ENCODE measurements at regions not wholly inside any gene's neighbourhood (a gene's known extent, or its start where the extent isn't known, plus 50 kb on each side); places are given as distances from the start of the nearest gene placed in this dataset.
"Not testable (repeated sequence)": the region's sequence is repeated elsewhere in the genome, so short reads cannot be mapped to it uniquely, and the experiment has no call there.

DNA sequence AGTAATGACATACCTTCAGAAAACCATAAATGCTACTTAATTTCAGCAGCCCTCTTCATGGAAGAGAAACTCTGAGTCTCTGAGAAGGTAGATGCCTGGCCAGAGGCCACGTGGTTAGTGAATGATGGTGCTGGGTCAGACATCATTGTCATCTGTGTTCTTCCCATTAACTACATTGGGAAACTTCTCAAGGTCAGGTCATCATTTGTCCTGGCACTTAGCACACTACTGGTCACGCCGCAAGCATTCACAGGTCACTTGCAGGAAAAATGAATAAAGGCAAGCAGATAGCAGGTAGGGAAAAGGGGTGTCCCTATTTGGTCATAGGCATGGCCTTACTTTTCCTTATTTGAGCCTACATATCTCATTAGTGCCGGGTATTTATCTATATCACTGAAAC, 220.1 kb upstream of the PROX1 start:
- Mint-ChIP-seq H3K9me3 (peaks cover 0 to 3% (median 0%) of the 10 kb centered on the region in 6 donors), H3K36me3 (no peaks in the 10 kb centered on the region), H3K4me3 (no peak overlapping the region), H3K27ac (no peak overlapping the region), H3K27me3 (ENCODE audit: low read depth in 3 of 3) (peaks cover 0 to 4% (median 3%) of the 10 kb centered on the region in 3 donors), H3K4me1 (no peaks in the 10 kb centered on the region)
- no peak for DNase-seq

DNA sequence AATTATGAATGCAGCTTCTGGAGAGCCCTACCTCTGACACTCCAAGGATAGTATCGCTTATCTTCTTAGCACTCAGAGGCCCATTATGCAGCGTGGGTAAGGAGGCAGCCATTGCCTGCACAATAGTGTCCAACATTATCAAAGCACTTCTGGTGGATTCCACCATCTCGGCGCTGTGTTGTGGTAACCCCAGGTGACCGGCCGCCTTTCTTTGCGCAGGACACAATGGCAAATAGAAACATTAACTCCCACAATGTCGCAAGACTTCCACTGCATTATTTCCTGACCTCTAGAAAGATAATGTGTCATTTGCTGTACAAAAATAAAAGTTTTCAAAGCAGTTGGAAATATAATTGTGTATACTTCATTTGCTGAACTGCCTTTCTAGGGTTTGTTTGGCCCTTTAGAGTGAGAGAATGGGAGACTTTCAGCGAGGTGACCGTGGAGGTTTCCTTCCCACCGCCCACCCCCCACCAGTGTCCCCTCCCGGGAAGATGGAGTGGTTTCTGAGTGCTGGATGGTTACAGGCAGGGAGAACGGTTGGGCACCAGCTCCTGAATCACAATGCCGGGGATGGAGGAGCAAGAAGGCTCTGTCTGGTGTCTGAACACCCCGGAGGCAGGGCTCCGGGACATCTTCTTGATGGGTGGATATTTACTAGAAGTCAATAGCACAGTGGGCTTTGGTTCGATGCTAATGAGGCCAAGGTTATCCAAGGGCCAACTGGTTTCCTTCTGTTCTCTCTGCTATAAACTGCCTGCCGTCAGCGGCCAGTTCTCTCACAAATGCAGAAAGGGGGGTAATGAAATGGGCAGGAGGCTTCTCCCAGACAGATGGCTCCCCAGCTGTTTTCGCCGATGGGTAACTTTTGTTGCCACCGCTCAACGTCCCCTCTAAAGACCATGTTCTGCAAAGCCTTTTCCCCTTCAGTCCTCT, 215.4 kb upstream of the PROX1 start:
- Mint-ChIP-seq H3K4me3 (no peak overlapping the region), H3K4me1 (no peaks in the 10 kb centered on the region)

DNA sequence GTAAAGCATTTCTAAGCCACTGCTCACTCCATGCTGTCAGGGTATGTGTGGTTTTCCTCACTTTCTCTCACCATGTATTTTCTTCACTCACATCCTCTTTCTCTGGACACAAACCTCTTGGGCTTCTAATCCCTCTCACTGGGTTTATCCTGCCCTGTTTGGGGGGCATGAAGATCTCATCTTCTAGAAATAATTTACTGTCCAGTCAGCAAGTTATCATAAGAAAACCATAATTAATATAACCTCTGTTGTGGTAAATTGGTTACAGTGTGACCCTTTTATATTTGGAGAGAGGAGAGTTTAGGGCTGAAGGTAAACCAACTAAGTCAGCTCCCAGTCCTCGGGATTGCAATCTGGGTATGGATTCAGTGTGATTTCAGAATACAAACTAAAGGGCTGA, 213.8 kb upstream of the PROX1 start:
- DNase-seq: no peak
- H3K36me3 Mint-ChIP-seq: no peaks in the 10 kb centered on the region
- H3K27me3 Mint-ChIP-seq (ENCODE audit: low read depth in 3 of 3): peaks cover 0 to 3% (median 0%) of the 10 kb centered on the region in 3 donors
- no peak overlapping the region for H3K4me3 Mint-ChIP-seq
- H3K9me3 Mint-ChIP-seq: peaks cover 0 to under 1% (median 0%) of the 10 kb centered on the region in 6 donors
- no peak overlapping the region for H3K27ac Mint-ChIP-seq
- no peaks in the 10 kb centered on the region for H3K4me1 Mint-ChIP-seq

More for the DNA sequence above, 215.4 kb upstream of the PROX1 start:
- Mint-ChIP-seq H3K27ac (no peak overlapping the region), H3K9me3 (peaks cover 0 to 2% (median 0%) of the 10 kb centered on the region in 6 donors), H3K27me3 (ENCODE audit: low read depth in 3 of 3) (peaks cover 0 to 3% (median 0%) of the 10 kb centered on the region in 3 donors), H3K36me3 (no peaks in the 10 kb centered on the region)
- DNase-seq: no peak

DNA sequence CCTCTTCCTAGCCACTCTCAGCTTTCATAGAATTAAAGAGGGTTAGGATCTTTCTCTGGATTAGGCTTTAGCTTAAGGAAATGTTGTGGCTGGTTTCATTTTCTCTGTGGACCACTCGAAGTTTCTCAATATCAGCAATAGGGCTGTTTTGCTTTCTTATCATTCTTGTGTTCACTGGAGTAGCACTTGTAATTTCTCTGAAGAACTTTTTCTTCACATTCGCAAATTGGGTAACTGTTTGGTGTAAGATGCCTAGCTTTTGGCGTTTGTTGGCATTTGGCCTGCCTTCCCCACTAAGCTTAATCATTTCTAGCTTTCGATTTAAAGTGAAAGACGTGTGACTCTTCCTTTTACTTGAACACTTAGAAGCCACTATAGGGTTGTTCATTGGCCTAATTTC, 210.8 kb upstream of the PROX1 start:
- H3K4me1 Mint-ChIP-seq: no peaks in the 10 kb centered on the region
- H3K27ac Mint-ChIP-seq: no peak overlapping the region
- H3K9me3 Mint-ChIP-seq: peaks cover 0 to 9% (median 0%) of the 10 kb centered on the region in 6 donors
- peaks cover 0 to 5% (median 4%) of the 10 kb centered on the region in 3 donors for H3K27me3 Mint-ChIP-seq (ENCODE audit: low read depth in 3 of 3)
- no peak for DNase-seq
- no peaks in the 10 kb centered on the region for H3K36me3 Mint-ChIP-seq
- no peak overlapping the region for H3K4me3 Mint-ChIP-seq

DNA sequence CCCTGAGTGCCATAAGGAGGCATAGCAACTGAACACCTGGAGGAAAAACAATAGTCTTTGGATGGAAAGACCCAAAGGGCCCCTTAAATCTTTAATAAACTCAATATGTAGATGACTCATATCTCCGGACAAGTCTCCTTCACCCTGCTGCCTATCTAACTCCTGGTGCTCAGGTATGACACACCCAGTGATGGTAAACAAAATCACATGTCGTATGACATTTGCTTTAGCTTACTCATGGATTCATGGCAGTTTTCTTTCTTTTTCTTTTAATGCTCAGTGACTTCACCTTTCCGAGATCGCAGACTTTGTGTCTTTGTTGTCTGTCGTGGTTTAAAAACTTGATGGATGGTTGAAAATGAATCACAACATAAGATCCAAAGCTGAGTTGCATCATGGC, 208.5 kb upstream of the PROX1 start:
- H3K36me3 Mint-ChIP-seq: no peaks in the 10 kb centered on the region
- DNase-seq: no peak
- H3K4me1 Mint-ChIP-seq: no peaks in the 10 kb centered on the region
- H3K27ac Mint-ChIP-seq: no peak overlapping the region
- H3K27me3 Mint-ChIP-seq (ENCODE audit: low read depth in 3 of 3): peaks cover 2 to 12% (median 6%) of the 10 kb centered on the region in 3 donors
- peaks cover 0 to 9% (median 0%) of the 10 kb centered on the region in 6 donors for H3K9me3 Mint-ChIP-seq
- H3K4me3 Mint-ChIP-seq: no peak overlapping the region

DNA sequence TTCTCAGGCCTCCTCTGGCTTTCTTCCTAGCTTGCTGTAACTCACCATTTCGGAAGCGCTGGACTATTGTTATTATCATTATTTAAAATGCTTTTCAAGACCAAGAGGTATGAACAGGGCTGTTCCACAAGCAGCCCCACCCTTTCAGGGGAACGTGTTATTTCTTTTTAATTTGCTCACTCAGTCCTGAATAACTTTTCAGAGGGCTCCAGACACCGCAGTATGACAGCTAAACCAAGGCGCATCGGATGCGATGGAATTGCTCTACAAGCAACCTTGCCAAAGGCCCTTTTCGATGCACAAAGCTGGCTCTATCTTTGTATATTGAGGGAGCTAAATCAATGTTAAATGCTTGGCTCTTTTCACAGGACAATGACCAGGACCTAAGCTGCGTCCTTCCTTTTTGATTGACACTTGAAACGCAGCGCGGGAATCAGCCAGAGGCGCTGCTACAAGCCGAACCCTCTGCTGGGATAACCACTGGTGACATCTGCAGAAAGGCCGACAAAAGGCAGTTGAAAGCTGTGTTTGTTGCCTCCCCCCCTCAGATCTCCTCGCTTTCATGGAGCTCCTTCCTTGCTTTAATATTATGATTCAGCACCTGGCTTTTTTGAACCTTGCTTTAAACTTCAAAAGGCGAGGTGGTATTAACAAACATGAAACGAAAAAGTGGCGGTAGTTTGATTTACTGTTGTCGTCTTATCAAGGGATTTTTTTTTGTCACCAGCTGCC, 204.7 kb upstream of the PROX1 start:
- Mint-ChIP-seq H3K4me3 (no peak overlapping the region), H3K27ac (no peak overlapping the region), H3K36me3 (no peaks in the 10 kb centered on the region), H3K9me3 (peaks cover 0 to 9% (median 0%) of the 10 kb centered on the region in 6 donors), H3K27me3 (ENCODE audit: low read depth in 3 of 3) (peaks cover 2 to 12% (median 6%) of the 10 kb centered on the region in 3 donors), H3K4me1 (no peaks in the 10 kb centered on the region)
- DNase-seq: no peak

DNA sequence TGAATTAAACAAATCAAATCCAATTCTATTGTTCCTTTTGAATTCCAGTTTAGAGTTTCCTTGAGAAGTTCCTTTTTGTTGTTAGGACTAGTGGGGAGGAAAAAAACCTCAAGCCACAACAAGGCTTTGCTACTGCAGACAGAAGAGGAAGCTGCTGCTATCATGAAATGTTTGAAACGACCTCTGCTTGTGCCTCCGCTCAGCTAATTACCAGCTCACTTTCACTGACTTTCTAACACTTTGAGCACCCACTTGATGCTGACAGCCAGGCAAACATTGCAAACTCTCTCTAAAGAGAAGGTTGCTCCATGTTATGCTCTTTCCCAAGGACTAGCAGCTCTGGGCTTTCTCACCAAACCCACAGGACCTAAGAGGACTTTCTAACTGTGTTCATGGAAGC, 203.9 kb upstream of the PROX1 start:
- no peak overlapping the region for H3K4me3 Mint-ChIP-seq
- H3K27ac Mint-ChIP-seq: no peak overlapping the region
- no peaks in the 10 kb centered on the region for H3K36me3 Mint-ChIP-seq
- H3K27me3 Mint-ChIP-seq (ENCODE audit: low read depth in 3 of 3): peaks cover 2 to 12% (median 6%) of the 10 kb centered on the region in 3 donors
- H3K9me3 Mint-ChIP-seq: peaks cover 0 to 9% (median 0%) of the 10 kb centered on the region in 6 donors
- no peak for DNase-seq
- H3K4me1 Mint-ChIP-seq: no peaks in the 10 kb centered on the region

DNA sequence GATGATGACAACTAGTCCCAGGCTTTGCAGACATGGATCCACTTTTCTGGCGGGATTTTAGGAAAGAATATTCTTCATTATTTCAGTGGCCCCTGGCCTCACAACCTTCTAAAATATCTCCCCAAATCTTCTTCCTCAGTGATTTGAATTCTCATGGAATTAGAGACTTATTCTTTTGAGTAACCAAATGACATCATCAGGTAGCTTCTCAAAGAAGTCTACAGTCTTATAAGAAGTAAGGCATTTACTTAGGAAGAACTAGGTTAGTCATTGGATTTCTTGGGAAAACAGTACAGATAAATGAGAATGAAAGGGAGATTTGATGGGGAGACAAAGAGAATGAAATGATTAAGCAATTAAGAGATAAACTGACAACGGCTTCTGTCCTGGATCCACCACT, 201.1 kb upstream of the PROX1 start:
- Mint-ChIP-seq H3K36me3 (no peaks in the 10 kb centered on the region), H3K27ac (no peak overlapping the region), H3K4me1 (no peaks in the 10 kb centered on the region), H3K4me3 (no peak overlapping the region), H3K9me3 (peaks cover 0 to under 1% (median 0%) of the 10 kb centered on the region in 6 donors), H3K27me3 (ENCODE audit: low read depth in 3 of 3) (peaks cover 2 to 10% (median 2%) of the 10 kb centered on the region in 3 donors)
- no peak for DNase-seq

DNA sequence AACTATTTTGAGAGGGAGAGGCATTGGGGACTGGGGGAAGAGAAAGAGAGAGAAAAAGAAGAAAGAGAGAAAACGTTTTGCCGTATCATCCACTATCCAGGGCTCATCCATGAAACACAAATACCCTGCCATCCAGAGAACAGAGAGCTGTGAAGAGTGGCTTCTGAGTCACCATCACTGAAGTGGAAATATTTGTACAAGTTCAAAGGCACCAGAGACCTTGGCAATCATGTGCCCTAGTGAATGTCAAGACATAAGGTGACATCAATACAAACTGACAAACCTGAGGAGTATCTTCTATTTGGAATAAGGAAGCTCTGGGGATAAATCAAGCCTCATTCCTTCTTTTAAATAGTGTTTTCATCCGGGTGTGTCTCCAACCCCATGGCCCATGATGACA, 197.2 kb upstream of the PROX1 start:
- Mint-ChIP-seq H3K4me3 (no peak overlapping the region), H3K4me1 (no peaks in the 10 kb centered on the region), H3K27me3 (ENCODE audit: low read depth in 3 of 3) (no peaks in the 10 kb centered on the region), H3K9me3 (no peaks in the 10 kb centered on the region), H3K27ac (no peak overlapping the region), H3K36me3 (no peaks in the 10 kb centered on the region)
- DNase-seq: no peak

DNA sequence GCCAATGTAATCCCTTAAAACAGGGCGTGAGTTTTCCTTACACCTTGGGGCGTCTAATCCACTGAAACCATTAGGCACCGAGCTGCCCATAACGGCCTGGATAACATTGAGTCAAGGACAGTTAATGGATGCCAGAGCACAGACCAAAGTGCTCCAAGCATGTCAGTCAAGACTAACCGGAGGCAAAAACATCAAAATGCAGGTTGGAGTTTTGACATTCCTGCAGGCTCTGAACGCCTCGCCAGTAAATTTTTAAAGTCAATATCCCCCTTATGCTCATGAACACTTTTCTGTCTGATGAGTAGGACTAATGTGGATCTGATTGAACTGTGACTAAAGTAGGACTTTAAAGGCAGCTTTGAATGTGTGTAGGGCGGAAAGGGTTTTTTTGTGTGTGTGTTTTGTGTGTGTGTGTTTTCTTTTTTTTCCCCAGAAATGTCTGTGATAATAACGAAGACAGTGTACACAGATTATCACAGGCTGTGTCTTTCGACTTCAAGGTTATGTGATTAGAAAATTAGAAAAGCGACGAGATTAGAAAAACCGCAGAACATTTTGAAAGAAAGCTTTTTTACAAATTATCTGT, 194.2 kb upstream of the PROX1 start:
- Mint-ChIP-seq H3K27me3 (ENCODE audit: low read depth in 3 of 3) (peaks cover 0 to 2% (median 0%) of the 10 kb centered on the region in 3 donors), H3K36me3 (no peaks in the 10 kb centered on the region), H3K4me1 (no peaks in the 10 kb centered on the region), H3K27ac (no peak overlapping the region), H3K9me3 (peaks cover 0 to 5% (median 0%) of the 10 kb centered on the region in 6 donors), H3K4me3 (no peak overlapping the region)
- DNase-seq: no peak

DNA sequence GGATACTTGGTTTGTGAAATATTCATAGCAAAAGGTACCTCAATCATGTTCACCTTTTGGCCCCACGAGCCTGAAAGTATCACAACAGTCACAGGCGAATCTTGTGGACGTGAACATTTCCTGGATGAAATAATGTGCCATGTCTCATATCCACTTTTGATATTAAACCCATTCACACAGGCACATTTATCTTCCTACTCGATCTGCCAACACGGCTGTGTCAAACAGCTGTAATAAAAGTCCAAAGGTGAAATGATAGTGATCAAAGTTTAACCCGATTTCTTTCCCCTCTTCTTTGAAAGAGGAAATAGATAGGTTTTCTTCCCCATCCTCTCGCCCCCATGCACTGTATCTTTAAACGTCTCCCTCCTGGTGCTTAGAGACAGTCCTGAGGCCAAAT, 191.2 kb upstream of the PROX1 start:
- peaks cover 0 to 11% (median 0%) of the 10 kb centered on the region in 6 donors for H3K9me3 Mint-ChIP-seq
- no peaks in the 10 kb centered on the region for H3K4me1 Mint-ChIP-seq
- H3K27me3 Mint-ChIP-seq (ENCODE audit: low read depth in 3 of 3): peaks cover 0 to 2% (median 0%) of the 10 kb centered on the region in 3 donors
- H3K27ac Mint-ChIP-seq: no peak overlapping the region
- no peak overlapping the region for H3K4me3 Mint-ChIP-seq
- H3K36me3 Mint-ChIP-seq: no peaks in the 10 kb centered on the region
- no peak for DNase-seq

DNA sequence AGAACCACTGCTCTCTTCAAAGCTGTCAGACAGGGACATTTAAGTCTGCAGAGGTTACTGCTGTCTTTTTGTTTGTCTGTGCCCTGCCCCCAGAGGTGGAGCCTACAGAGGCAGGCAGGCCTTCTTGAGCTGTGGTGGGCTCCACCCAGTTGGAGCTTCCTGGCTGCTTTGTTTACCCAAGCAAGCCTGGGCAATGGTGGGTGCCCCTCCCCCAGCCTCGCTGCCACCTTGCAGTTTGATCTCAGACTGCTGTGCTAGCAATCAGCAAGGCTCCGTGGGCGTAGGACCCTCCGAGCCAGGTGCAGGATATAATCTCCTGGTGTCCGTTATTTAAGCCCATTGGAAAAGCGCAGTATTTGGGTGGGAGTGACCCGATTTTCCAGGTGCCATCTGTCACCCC, 179.5 kb upstream of the PROX1 start:
- H3K36me3 Mint-ChIP-seq; H3K4me1 Mint-ChIP-seq; H3K9me3 Mint-ChIP-seq; H3K4me3 Mint-ChIP-seq; DNase-seq; H3K27me3 Mint-ChIP-seq (ENCODE audit: low read depth in 3 of 3); H3K27ac Mint-ChIP-seq: not testable (repeated sequence)

DNA sequence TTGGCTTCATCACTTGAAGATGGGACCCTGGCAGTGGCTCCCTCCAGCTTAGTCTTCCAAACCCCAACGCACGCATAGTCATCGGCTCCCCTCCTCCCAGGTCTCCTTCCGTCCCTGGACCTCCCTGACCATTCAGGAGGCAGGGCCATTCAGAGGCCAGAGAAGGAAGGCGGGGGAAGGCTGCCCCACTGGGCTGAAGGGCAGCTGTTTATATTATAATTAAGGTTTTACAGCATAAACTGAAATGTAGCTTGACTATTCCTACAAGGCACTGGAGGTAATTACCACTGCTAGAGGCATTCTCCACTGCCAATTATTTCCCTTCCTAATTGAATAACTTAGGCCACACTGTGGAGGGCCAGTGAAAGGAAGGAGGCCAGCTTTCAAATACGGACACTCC, 170.6 kb upstream of the PROX1 start:
- H3K36me3 Mint-ChIP-seq: no peaks in the 10 kb centered on the region
- no peak for DNase-seq
- H3K27me3 Mint-ChIP-seq (ENCODE audit: low read depth in 3 of 3): peaks cover 0 to 5% (median 0%) of the 10 kb centered on the region in 3 donors
- H3K4me1 Mint-ChIP-seq: no peaks in the 10 kb centered on the region
- no peak overlapping the region for H3K27ac Mint-ChIP-seq
- H3K4me3 Mint-ChIP-seq: no peak overlapping the region
- peaks cover 0 to 10% (median 0%) of the 10 kb centered on the region in 6 donors for H3K9me3 Mint-ChIP-seq
